ENCODE measurements at regions not wholly inside any gene's neighbourhood (a gene's known extent, or its start where the extent isn't known, plus 50 kb on each side); places are given as distances from the start of the nearest gene placed in this dataset.
A peak's percentile ranks its signal among the peaks of the same experiment; 100 is the strongest.

- H3K9me3 ChIP-seq: no peaks in the 10 kb centered on the region
- 64 to 72% methylated on average over 4 of the region's 4 CpGs for WGBS, 2 donors (ENCODE audit: low coverage in 1 of 2)
- H3K4me1 ChIP-seq: peaks cover 0 to 3% (median 0%) of the 10 kb centered on the region in 4 donors
- in situ Hi-C loops (cut with MboI; ENCODE audit: low pct_ligation_motif_present in 1 of 4, low pct_unique_long_range_greater_than_20kb in 1 of 4, low sequenced_read_pairs in 3 of 4) (no loop called here), intact Hi-C loops (cut with DNase I; ENCODE audit: low total_unique reads) (no loop called here)
- DNase-seq: no peak
- H3K27me3 ChIP-seq: peaks cover 52% of the 10 kb centered on the region
- H3K36me3 ChIP-seq: no peaks in the 10 kb centered on the region
- TF ChIP-seq POLR2A (IDR thresholded peaks at IDR 0.05): no peak
- TF ChIP-seq, protein P1, sequence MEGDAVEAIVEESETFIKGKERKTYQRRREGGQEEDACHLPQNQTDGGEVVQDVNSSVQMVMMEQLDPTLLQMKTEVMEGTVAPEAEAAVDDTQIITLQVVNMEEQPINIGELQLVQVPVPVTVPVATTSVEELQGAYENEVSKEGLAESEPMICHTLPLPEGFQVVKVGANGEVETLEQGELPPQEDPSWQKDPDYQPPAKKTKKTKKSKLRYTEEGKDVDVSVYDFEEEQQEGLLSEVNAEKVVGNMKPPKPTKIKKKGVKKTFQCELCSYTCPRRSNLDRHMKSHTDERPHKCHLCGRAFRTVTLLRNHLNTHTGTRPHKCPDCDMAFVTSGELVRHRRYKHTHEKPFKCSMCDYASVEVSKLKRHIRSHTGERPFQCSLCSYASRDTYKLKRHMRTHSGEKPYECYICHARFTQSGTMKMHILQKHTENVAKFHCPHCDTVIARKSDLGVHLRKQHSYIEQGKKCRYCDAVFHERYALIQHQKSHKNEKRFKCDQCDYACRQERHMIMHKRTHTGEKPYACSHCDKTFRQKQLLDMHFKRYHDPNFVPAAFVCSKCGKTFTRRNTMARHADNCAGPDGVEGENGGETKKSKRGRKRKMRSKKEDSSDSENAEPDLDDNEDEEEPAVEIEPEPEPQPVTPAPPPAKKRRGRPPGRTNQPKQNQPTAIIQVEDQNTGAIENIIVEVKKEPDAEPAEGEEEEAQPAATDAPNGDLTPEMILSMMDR (IDR thresholded peaks at IDR 0.05): no peak
- no peak for TF ChIP-seq EP300 (IDR thresholded peaks at IDR 0.05; ENCODE audit: low read depth)
- TF ChIP-seq POLR2AphosphoS5 (IDR thresholded peaks at IDR 0.05): no peak
- no peak overlapping the region for H3K27ac ChIP-seq
- H3K4me3 ChIP-seq: no peak overlapping the region
Measured at GRCh38 chr1:184919892-184920291, 54.4 kb downstream of the NIBAN1 start.

- no peak for DNase-seq
- 81 to 84% methylated on average over 3 of the region's 3 CpGs for WGBS, 2 donors (ENCODE audit: low coverage in 1 of 2)
- Histone ChIP-seq H3K4me3 (no peak overlapping the region), H3K27me3 (peaks cover 46% of the 10 kb centered on the region), H3K36me3 (no peaks in the 10 kb centered on the region), H3K9me3 (no peaks in the 10 kb centered on the region), H3K27ac (no peak overlapping the region), H3K4me1 (peaks cover 0 to 10% (median 0%) of the 10 kb centered on the region in 4 donors)
- intact Hi-C loops (cut with DNase I; ENCODE audit: low total_unique reads): no loop called here
- in situ Hi-C loops (cut with MboI; ENCODE audit: low pct_ligation_motif_present in 1 of 4, low pct_unique_long_range_greater_than_20kb in 1 of 4, low sequenced_read_pairs in 3 of 4): no loop called here
- TF ChIP-seq POLR2A (IDR thresholded peaks at IDR 0.05) (no peak), POLR2AphosphoS5 (IDR thresholded peaks at IDR 0.05) (no peak), EP300 (IDR thresholded peaks at IDR 0.05; ENCODE audit: low read depth) (no peak)
- TF ChIP-seq, protein P1 (IDR thresholded peaks at IDR 0.05): no peak
Measured at GRCh38 chr1:184915463-184916090, 58.7 kb downstream of the NIBAN1 start.

DNA sequence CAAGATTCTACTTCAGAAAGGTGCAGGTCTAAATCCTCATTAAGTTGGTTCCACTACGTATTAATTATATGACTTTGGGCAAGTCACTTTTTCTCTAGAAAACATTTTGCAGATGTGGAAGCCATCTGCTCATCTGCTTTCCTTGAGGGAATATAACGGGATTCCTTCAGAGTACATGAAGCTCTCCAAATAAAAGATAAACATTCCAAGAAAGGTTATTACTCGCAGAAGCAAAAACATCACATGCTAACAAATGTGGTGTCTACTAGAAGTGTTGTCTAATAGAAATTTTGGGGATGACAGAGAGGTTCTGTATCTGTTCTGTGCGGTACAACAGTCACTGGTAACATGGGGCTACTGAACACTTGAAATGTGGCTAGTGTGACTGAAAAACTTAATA lies 60.2 kb downstream of the NIBAN1 start:
- Histone ChIP-seq H3K36me3 (no peaks in the 10 kb centered on the region), H3K27ac (peak overlapping the region in 1 of 4 donors; percentile 18), H3K4me3 (no peak overlapping the region), H3K27me3 (peaks cover 50% of the 10 kb centered on the region), H3K4me1 (peaks cover 0 to 12% (median 0%) of the 10 kb centered on the region in 4 donors), H3K9me3 (no peaks in the 10 kb centered on the region)
- in situ Hi-C loops (cut with MboI; ENCODE audit: low pct_ligation_motif_present in 1 of 4, low pct_unique_long_range_greater_than_20kb in 1 of 4, low sequenced_read_pairs in 3 of 4): no loop called here
- TF ChIP-seq EP300 (IDR thresholded peaks at IDR 0.05; ENCODE audit: low read depth): no peak
- TF ChIP-seq POLR2AphosphoS5 (IDR thresholded peaks at IDR 0.05): no peak
- TF ChIP-seq, protein P1 (IDR thresholded peaks at IDR 0.05): no peak
- TF ChIP-seq POLR2A (IDR thresholded peaks at IDR 0.05): no peak
- no peak for DNase-seq
- intact Hi-C loops (cut with DNase I; ENCODE audit: low total_unique reads): no loop called here
- whole genome bisulfite sequencing, 2 donors (ENCODE audit: low coverage in 1 of 2): 27 to 62% methylated on average over 2 to 4 of the region's 4 CpGs

GRCh38 chr1:184912392-184912791 lies 61.9 kb downstream of the NIBAN1 start:
- DNase-seq: no peak
- H3K4me1 ChIP-seq: peaks cover 0 to 9% (median 0%) of the 10 kb centered on the region in 4 donors
- intact Hi-C loops (cut with DNase I; ENCODE audit: low total_unique reads) (no loop called here), in situ Hi-C loops (cut with MboI; ENCODE audit: low pct_ligation_motif_present in 1 of 4, low pct_unique_long_range_greater_than_20kb in 1 of 4, low sequenced_read_pairs in 3 of 4) (no loop called here)
- no peak overlapping the region for H3K27ac ChIP-seq
- no peak overlapping the region for H3K4me3 ChIP-seq
- 66 to 83% methylated on average over 3 of the region's 3 CpGs for WGBS, 2 donors (ENCODE audit: low coverage in 1 of 2)
- TF ChIP-seq POLR2AphosphoS5 (IDR thresholded peaks at IDR 0.05) (no peak), POLR2A (IDR thresholded peaks at IDR 0.05) (no peak), EP300 (IDR thresholded peaks at IDR 0.05; ENCODE audit: low read depth) (no peak)
- TF ChIP-seq, protein P1 (IDR thresholded peaks at IDR 0.05): no peak
- H3K9me3 ChIP-seq: no peaks in the 10 kb centered on the region
- H3K36me3 ChIP-seq: no peaks in the 10 kb centered on the region
- peaks cover 48% of the 10 kb centered on the region for H3K27me3 ChIP-seq
